Ascending aorta (tissue), 2 donors: ENCODE measurements at regions not wholly inside any gene's neighbourhood (a gene's known extent, or its start where the extent isn't known, plus 50 kb on each side); places are given as distances from the start of the nearest gene placed in this dataset.
"Not testable (repeated sequence)": the region's sequence is repeated elsewhere in the genome, so short reads cannot be mapped to it uniquely, and the experiment has no call there.

Source experiments
- DNase-seq, 2 donors: peaks; one replicate each; pipeline ENCODE4 v3.0.0-alpha.2; 2019; ENCODE audit warnings: low spot score in 2 of 2
- H3K27ac ChIP-seq, 2 donors: fragments of 200-600 bp; sonication (generic); one replicate each; pipeline ENCODE4 v1.5.1; 2016 to 2017; ENCODE audit warnings: mild to moderate bottlenecking in 1 of 2
- H3K27me3 ChIP-seq: fragments of 200-600 bp; sonication (generic); one replicate; pipeline ENCODE4 v1.5.1; 2017
- H3K36me3 ChIP-seq, 2 donors: fragments of 200-600 bp; sonication (generic); one replicate each; pipeline ENCODE4 v1.5.1; 2016
- H3K4me1 ChIP-seq, 2 donors: fragments of 200-600 bp; sonication (generic); one replicate each; pipeline ENCODE4 v1.5.1; 2016 to 2017; ENCODE audit warnings: mild to moderate bottlenecking in 1 of 2
- H3K4me3 ChIP-seq, 2 donors: fragments of 200-600 bp; sonication (generic); one replicate each; pipeline ENCODE4 v1.5.1; 2016 to 2017; ENCODE audit warnings: mild to moderate bottlenecking in 1 of 2
- H3K9me3 ChIP-seq, 2 donors: fragments of 200-600 bp; sonication (generic); one replicate each; pipeline ENCODE4 v1.5.1; 2016
- CTCF ChIP-seq, 3 experiments: fragments of 200-600 bp in 2 of 3; fragments of 450-650 bp in 1 of 3; sonication (generic) in 2 of 3; IDR thresholded peaks; one replicate each; pipeline ENCODE4 v1.5.1; 2016 to 2019; ENCODE audit warnings: antibody characterized with exemption in 3 of 3, mild to moderate bottlenecking in 1 of 3, moderate library complexity in 1 of 3
- intact Hi-C: fragments of 100-400 bp; cut with DNase I; formaldehyde crosslinking; loops from one replicate; pipeline ENCODE4 v1.15.1; 2023

GRCh38 chr21:35593000-35593502 is 467.3 kb downstream of the SETD4 start:
- DNase-seq = no peak
- intact Hi-C loops = no loop called here
- no peak overlapping the region for H3K27ac ChIP-seq
- no peaks in the 10 kb centered on the region for H3K36me3 ChIP-seq
- H3K9me3 ChIP-seq = no peaks in the 10 kb centered on the region
- no peak for TF ChIP-seq CTCF (IDR thresholded peaks at IDR 0.05)
- H3K4me1 ChIP-seq = no peaks in the 10 kb centered on the region
- H3K4me3 ChIP-seq = no peak overlapping the region
- H3K27me3 ChIP-seq = no peaks in the 10 kb centered on the region

GRCh38 chr21:35590284-35590683 is 470.0 kb downstream of the SETD4 start:
- H3K4me1 ChIP-seq, H3K27me3 ChIP-seq, H3K9me3 ChIP-seq, intact Hi-C loops, H3K36me3 ChIP-seq, DNase-seq, H3K27ac ChIP-seq, H3K4me3 ChIP-seq: not testable (repeated sequence)

- H3K27ac ChIP-seq = no peak overlapping the region
- no peak overlapping the region for H3K4me3 ChIP-seq
- H3K36me3 ChIP-seq = no peaks in the 10 kb centered on the region
- intact Hi-C loops = no loop called here
- no peaks in the 10 kb centered on the region for H3K9me3 ChIP-seq
- no peaks in the 10 kb centered on the region for H3K4me1 ChIP-seq
- no peaks in the 10 kb centered on the region for H3K27me3 ChIP-seq
- no peak for DNase-seq
- no peak for TF ChIP-seq CTCF (IDR thresholded peaks at IDR 0.05)
Observed at GRCh38 chr21:35587841-35588380, 472.4 kb downstream of the SETD4 start.

- Histone ChIP-seq H3K27me3 (no peaks in the 10 kb centered on the region), H3K9me3 (no peaks in the 10 kb centered on the region), H3K4me1 (no peaks in the 10 kb centered on the region), H3K36me3 (no peaks in the 10 kb centered on the region), H3K27ac (no peak overlapping the region), H3K4me3 (no peak overlapping the region)
- no peak for DNase-seq
- intact Hi-C loops = no loop called here
- TF ChIP-seq CTCF (IDR thresholded peaks at IDR 0.05) = no peak
Observed at GRCh38 chr21:35586305-35586704, 474.0 kb downstream of the SETD4 start.

- no peaks in the 10 kb centered on the region for H3K9me3 ChIP-seq
- H3K27ac ChIP-seq = no peak overlapping the region
- H3K4me1 ChIP-seq = no peaks in the 10 kb centered on the region
- no peaks in the 10 kb centered on the region for H3K27me3 ChIP-seq
- no peaks in the 10 kb centered on the region for H3K36me3 ChIP-seq
- DNase-seq = no peak
- no peak overlapping the region for H3K4me3 ChIP-seq
- TF ChIP-seq CTCF (IDR thresholded peaks at IDR 0.05) = no peak
- intact Hi-C loops = no loop called here
Observed at GRCh38 chr21:35585878-35586277, 474.4 kb downstream of the SETD4 start.

- intact Hi-C loops = no loop called here
- Histone ChIP-seq H3K36me3 (no peaks in the 10 kb centered on the region), H3K4me1 (no peaks in the 10 kb centered on the region), H3K9me3 (no peaks in the 10 kb centered on the region), H3K27ac (no peak overlapping the region), H3K27me3 (no peaks in the 10 kb centered on the region), H3K4me3 (no peak overlapping the region)
- no peak for TF ChIP-seq CTCF (IDR thresholded peaks at IDR 0.05)
- DNase-seq = no peak
Observed at GRCh38 chr21:35585155-35585554, 475.2 kb downstream of the SETD4 start.
